K562 (cell line): ENCODE measurements at regions not wholly inside any gene's neighbourhood (a gene's known extent, or its start where the extent isn't known, plus 50 kb on each side); places are given as distances from the start of the nearest gene placed in this dataset.
"Not testable (repeated sequence)": the region's sequence is repeated elsewhere in the genome, so short reads cannot be mapped to it uniquely, and the experiment has no call there.

Experiments used
- ATAC-seq: fragments of 200-7000 bp; cut with Tn5 transposase; 3 replicates; pipeline ENCODE4 v1.9.1; 2020; ENCODE audit warnings: moderate library complexity
- BruUV-seq: library from RNA; stranded (reverse); fragments of 400-500 nt; replicated peaks from 2 replicates; lab custom pipeline; 2021; lab: Mats Ljungman, UMichigan
- CTCF ChIA-PET: fragments of 300-600 bp; formaldehyde crosslinking; extraction: SDS; loops from one replicate; lab custom pipeline; 2021; ENCODE audit warnings: low intra/inter-chr PET ratio; lab: Yijun Ruan, JAX
- POLR2A ChIA-PET: fragments of 300-600, 350-650 bp; sonication (Branson Sonifier 250); formaldehyde crosslinking; extraction: SDS; loops from one replicate; lab custom pipeline; 2021; ENCODE audit warnings: antibody characterized with exemption, inconsistent platforms; lab: Yijun Ruan, JAX
- DNase-seq, 4 experiments: peaks; one replicate each; pipeline versions ENCODE4 v3.0.0 to v3.0.0-alpha.2; 2011 to 2018; ENCODE audit warnings: low spot score in 3 of 4, mixed read lengths in 3 of 4; ENCODE audit errors: extremely low read depth in 1 of 4
- FAIRE-seq: peaks from 2 replicates; lab custom pipeline; 2011; peaks lifted over from hg19 to GRCh38; lab: Jason Lieb, UNC
- H2AFZ ChIP-seq: 2 replicates; pipeline ENCODE4 v1.6.0; 2011; ENCODE audit warnings: low read depth, low read length, control low read depth, inconsistent platforms
- H3K27ac ChIP-seq: fragments of 200-600 bp; 3 replicates; pipeline ENCODE4 v1.8.0; 2011; ENCODE audit warnings: low read depth, mild to moderate bottlenecking, control low read depth, inconsistent platforms, low read length, moderate library complexity, mixed read lengths; ENCODE audit errors: extremely low read depth
- H3K27me3 ChIP-seq, 2 experiments: fragments of 300-600 bp in 1 of 2; 2 replicates in 1 of 2; 3 replicates in 1 of 2; pipeline versions ENCODE4 v1.6.0 to v1.8.0; 2011; ENCODE audit warnings: inconsistent platforms in 2 of 2, low read length in 2 of 2, mild to moderate bottlenecking in 1 of 2, mixed read lengths in 1 of 2, moderate library complexity in 1 of 2; ENCODE audit not compliant: control insufficient read depth in 2 of 2, insufficient read depth in 2 of 2
- H3K36me3 ChIP-seq: fragments of 300-600 bp; 3 replicates; pipeline ENCODE4 v1.8.0; 2011; ENCODE audit warnings: mild to moderate bottlenecking, low read length, inconsistent platforms; ENCODE audit not compliant: control insufficient read depth, insufficient read depth
- H3K4me1 ChIP-seq, 2 experiments: fragments of 200-600 bp in 1 of 2; replicated peaks in 1 of 2; 2 replicates in 1 of 2; 3 replicates in 1 of 2; pipeline versions ENCODE4 v1.5.1 to v1.8.0; 2011; ENCODE audit warnings: inconsistent platforms in 2 of 2, low read length in 2 of 2, mild to moderate bottlenecking in 1 of 2, mixed read lengths in 1 of 2, moderate library complexity in 1 of 2; ENCODE audit not compliant: control insufficient read depth in 2 of 2, insufficient read depth in 2 of 2
- H3K4me2 ChIP-seq: 2 replicates; pipeline ENCODE4 v1.6.1; 2011; ENCODE audit warnings: low read length, control low read depth, inconsistent platforms, mixed read lengths; ENCODE audit not compliant: insufficient read depth
- H3K4me3 ChIP-seq: fragments of 200-600 bp; sonication (generic), shearing (Covaris generic); 2 replicates; pipeline ENCODE4 v1.5.1; 2016; ENCODE audit warnings: control low read depth, inconsistent platforms
- H3K79me2 ChIP-seq: fragments of 200-600 bp; 3 replicates; pipeline ENCODE4 v1.8.0; 2011; ENCODE audit warnings: low read length, inconsistent platforms; ENCODE audit not compliant: control insufficient read depth, insufficient read depth
- H3K9ac ChIP-seq, 2 experiments: 2 replicates each; pipeline versions ENCODE4 v1.6.0 to v1.6.1; 2011; ENCODE audit warnings: low read depth in 2 of 2, low read length in 2 of 2, control low read depth in 1 of 2, inconsistent platforms in 1 of 2, mild to moderate bottlenecking in 1 of 2, mixed read lengths in 1 of 2; ENCODE audit not compliant: insufficient read depth in 1 of 2
- H3K9me1 ChIP-seq: one replicate; pipeline ENCODE4 v1.6.0; 2011; ENCODE audit warnings: inconsistent platforms, mild to moderate bottlenecking, low read length, moderate library complexity; ENCODE audit not compliant: control insufficient read depth, insufficient read depth
- H3K9me3 ChIP-seq: replicated peaks from 2 replicates; pipeline ENCODE4 v1.5.1; 2011; ENCODE audit warnings: low read depth, low read length, inconsistent platforms; ENCODE audit not compliant: control insufficient read depth, insufficient read depth
- H4K20me1 ChIP-seq: replicated peaks from 2 replicates; pipeline ENCODE4 v1.6.1; 2011; ENCODE audit warnings: low read length, inconsistent platforms, mixed read lengths; ENCODE audit not compliant: control insufficient read depth, insufficient read depth
- BDP1 ChIP-seq: IDR thresholded peaks from 3 replicates; pipeline ENCODE4 v1.6.1; 2011; ENCODE audit not compliant: insufficient read length, insufficient read depth
- DDX20 ChIP-seq: fragments of 450-650 bp; IDR thresholded peaks from 2 replicates; pipeline ENCODE4 v1.6.1; 2016; ENCODE audit warnings: missing genetic modification characterization, low read depth, mild to moderate bottlenecking, missing compliant biosample characterization, moderate library complexity
- FOXJ2 ChIP-seq: fragments of 200-800 bp; sonication (Bioruptor generic); IDR thresholded peaks from 2 replicates; pipeline ENCODE4 v1.6.1; 2016; ENCODE audit warnings: missing genetic modification characterization, missing compliant biosample characterization
- HSF4 ChIP-seq: fragments of 250-450 bp; sonication (Bioruptor Pico); IDR thresholded peaks from 2 replicates; pipeline ENCODE4 v2.1.2; 2022; ENCODE audit warnings: mild to moderate bottlenecking, moderate library complexity, borderline replicate concordance
- RBM14 ChIP-seq: fragments of 200-400 bp; formaldehyde crosslinking; IDR thresholded peaks from 2 replicates; pipeline ENCODE4 v1.6.1; 2018; ENCODE audit warnings: low read depth, mild to moderate bottlenecking, low read length, moderate library complexity, borderline replicate concordance; ENCODE audit not compliant: insufficient read depth
- RBM22 ChIP-seq: fragments of 200-400 bp; formaldehyde crosslinking; IDR thresholded peaks from 2 replicates; pipeline ENCODE4 v1.6.1; 2018; ENCODE audit warnings: low read length, low read depth; ENCODE audit not compliant: poor library complexity, severe bottlenecking
- SP1 ChIP-seq: sonication (generic); formaldehyde crosslinking; IDR thresholded peaks from 2 replicates; pipeline ENCODE4 v1.8.1; 2022; ENCODE audit warnings: mild to moderate bottlenecking, missing genetic modification reagents
- TFE3 ChIP-seq: fragments of 450-650 bp; formaldehyde crosslinking; IDR thresholded peaks from 2 replicates; pipeline ENCODE4 v1.4.0; 2020; ENCODE audit warnings: mild to moderate bottlenecking, mixed read lengths
- ZBTB43 ChIP-seq: sonication (generic); formaldehyde crosslinking; IDR thresholded peaks from 2 replicates; pipeline ENCODE4 v1.8.0; 2023; ENCODE audit warnings: mild to moderate bottlenecking, missing genetic modification reagents
- ZNF24 ChIP-seq: fragments of 450-650 bp; IDR thresholded peaks from 2 replicates; pipeline ENCODE4 v1.6.1; 2016
- WGBS: fragments of 100-300 bp; shearing (Covaris generic); methylation state at CpG from one replicate; pipeline ENCODE4 v1.1.6; 2016; ENCODE audit warnings: low coverage, mixed read lengths; ENCODE audit not compliant: insufficient coverage; ENCODE audit errors: missing lambda C conversion rate; 5-methylcytosine and 5-hydroxymethylcytosine counted together
- in situ Hi-C: fragments of 300-500 bp; cut with MboI; formaldehyde crosslinking; loops from 4 replicates; pipeline ENCODE4 v1.15.0; 2018; ENCODE audit warnings: inconsistent platforms, mixed read lengths
- intact Hi-C: fragments of 100-400 bp; cut with micrococcal nuclease; formaldehyde crosslinking; loops from 2 replicates; pipeline ENCODE4 v1.14.2; 2022

GRCh38 chr4:100333491-100333890, 143.2 kb upstream of the DDIT4L start:
- intact Hi-C loops, H3K9me3 ChIP-seq, CTCF ChIA-PET, H3K9me1 ChIP-seq, H3K4me1 ChIP-seq, H3K9ac ChIP-seq, in situ Hi-C loops, H2AFZ ChIP-seq, H3K27ac ChIP-seq, POLR2A ChIA-PET, DNase-seq, H3K4me2 ChIP-seq, H3K4me3 ChIP-seq, H3K27me3 ChIP-seq, H3K79me2 ChIP-seq, FAIRE-seq, H4K20me1 ChIP-seq, BruUV-seq, ATAC-seq, H3K36me3 ChIP-seq: not testable (repeated sequence)
- WGBS: 0% methylated on average over 2 of the region's 2 CpGs
- TF ChIP-seq TFE3 (CRISPR knock-in tag): peak; percentile 65

GRCh38 chr4:100317032-100317864, 127.0 kb upstream of the DDIT4L start:
- in situ Hi-C loops (no loop called here), intact Hi-C loops (no loop called here)
- no peak overlapping the region for H3K4me2 ChIP-seq
- no peak for ATAC-seq
- H3K9me3 ChIP-seq: 0 out of 2 replicates have a peak, but pooled peaks cover 2% of the 10 kb centered on the region
- no peaks in the 10 kb centered on the region for H3K79me2 ChIP-seq
- no peak overlapping the region for H3K27ac ChIP-seq
- no peak for DNase-seq
- ChIA-PET CTCF (no interaction called here), POLR2A (no interaction called here)
- WGBS: under 1% methylated on average over 7 of the region's 7 CpGs
- FAIRE-seq: no peak
- H3K36me3 ChIP-seq: no peaks in the 10 kb centered on the region
- H4K20me1 ChIP-seq: no peaks in the 10 kb centered on the region
- no TSS peak for BruUV-seq
- H2AFZ ChIP-seq: no peak overlapping the region
- no peak overlapping the region for H3K4me3 ChIP-seq
- no peak overlapping the region for H3K9ac ChIP-seq
- H3K27me3 ChIP-seq: no peaks in the 10 kb centered on the region
- H3K9me1 ChIP-seq: no peaks in the 10 kb centered on the region
- no peaks in the 10 kb centered on the region for H3K4me1 ChIP-seq
- no peak for TF ChIP-seq SP1 (CRISPR knock-in tag)
- no peak for TF ChIP-seq RBM14
- TF ChIP-seq BDP1: no peak
- TF ChIP-seq DDX20 (tag): no peak
- no peak for TF ChIP-seq RBM22
- TF ChIP-seq FOXJ2 (tag): no peak
- no peak for TF ChIP-seq ZNF24
- no peak for TF ChIP-seq HSF4 (CRISPR knock-in tag)
- TF ChIP-seq ZBTB43 (CRISPR knock-in tag): no peak
